ENCODE measurements at regions not wholly inside any gene's neighbourhood (a gene's known extent, or its start where the extent isn't known, plus 50 kb on each side); places are given as distances from the start of the nearest gene placed in this dataset.

DNA sequence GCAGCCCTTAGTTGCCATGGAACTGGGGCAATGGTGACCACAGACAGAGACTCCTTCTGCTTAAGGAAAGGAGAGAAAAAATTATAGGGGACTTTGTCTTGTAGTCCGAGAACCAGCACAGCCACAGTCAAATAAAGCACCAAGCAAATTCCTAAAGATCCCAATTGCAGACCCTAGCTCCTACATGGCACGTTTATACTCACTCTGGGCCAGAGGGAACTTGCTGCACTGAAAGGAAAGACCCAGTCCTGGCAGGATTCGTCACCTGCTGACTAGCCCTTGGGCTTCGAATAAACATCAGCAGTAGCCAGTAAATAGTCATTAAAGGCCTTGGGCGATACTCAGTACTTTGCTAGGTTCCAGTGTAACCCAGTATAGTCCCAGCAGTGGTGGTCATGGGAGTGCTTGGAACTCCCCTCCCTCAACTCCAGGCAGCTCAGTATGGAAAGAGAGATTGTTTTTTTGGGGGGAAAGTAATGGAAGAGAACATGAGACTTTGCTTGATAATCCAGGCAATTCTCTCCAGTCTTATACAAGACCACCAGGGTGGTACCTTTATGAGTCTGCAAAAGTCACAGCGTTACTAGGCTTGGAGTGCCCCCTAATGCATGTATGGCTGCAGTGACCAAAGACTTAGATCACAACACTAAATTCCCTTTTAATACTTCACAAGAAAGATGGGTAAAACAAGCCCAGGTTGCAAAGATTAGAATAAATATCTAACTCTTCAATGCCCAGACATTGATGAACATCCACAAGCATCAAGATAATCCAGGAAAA, 66.4 kb upstream of the AGTR1 start:
- TF ChIP-seq, protein P1, sequence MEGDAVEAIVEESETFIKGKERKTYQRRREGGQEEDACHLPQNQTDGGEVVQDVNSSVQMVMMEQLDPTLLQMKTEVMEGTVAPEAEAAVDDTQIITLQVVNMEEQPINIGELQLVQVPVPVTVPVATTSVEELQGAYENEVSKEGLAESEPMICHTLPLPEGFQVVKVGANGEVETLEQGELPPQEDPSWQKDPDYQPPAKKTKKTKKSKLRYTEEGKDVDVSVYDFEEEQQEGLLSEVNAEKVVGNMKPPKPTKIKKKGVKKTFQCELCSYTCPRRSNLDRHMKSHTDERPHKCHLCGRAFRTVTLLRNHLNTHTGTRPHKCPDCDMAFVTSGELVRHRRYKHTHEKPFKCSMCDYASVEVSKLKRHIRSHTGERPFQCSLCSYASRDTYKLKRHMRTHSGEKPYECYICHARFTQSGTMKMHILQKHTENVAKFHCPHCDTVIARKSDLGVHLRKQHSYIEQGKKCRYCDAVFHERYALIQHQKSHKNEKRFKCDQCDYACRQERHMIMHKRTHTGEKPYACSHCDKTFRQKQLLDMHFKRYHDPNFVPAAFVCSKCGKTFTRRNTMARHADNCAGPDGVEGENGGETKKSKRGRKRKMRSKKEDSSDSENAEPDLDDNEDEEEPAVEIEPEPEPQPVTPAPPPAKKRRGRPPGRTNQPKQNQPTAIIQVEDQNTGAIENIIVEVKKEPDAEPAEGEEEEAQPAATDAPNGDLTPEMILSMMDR (conservative IDR thresholded peaks at IDR 0.05; ENCODE audit: low read depth, low read length) = 0 out of 2 replicates have a peak, but pooled peaks have one; percentile 27
- TF ChIP-seq FOS (IDR thresholded peaks at IDR 0.05; ENCODE audit: low read depth, low read length) = no peak
- TF ChIP-seq POLR2A (IDR thresholded peaks at IDR 0.05; ENCODE audit: low read depth, low read length) = no peak
- TF ChIP-seq MAFK (IDR thresholded peaks at IDR 0.05; ENCODE audit: low read depth, low read length) = no peak
- TF ChIP-seq SMC3 (IDR thresholded peaks at IDR 0.05; ENCODE audit: low read depth, low read length) = no peak
- no peak for TF ChIP-seq MAZ (IDR thresholded peaks at IDR 0.05; ENCODE audit: borderline replicate concordance, low read depth, low read length)
- TF ChIP-seq RAD21 (IDR thresholded peaks at IDR 0.05; ENCODE audit: low read length) = peak; percentile 34; the same call in 1 of the 2 replicates
- TF ChIP-seq BHLHE40 (IDR thresholded peaks at IDR 0.05; ENCODE audit: low read depth, low read length) = no peak
- TF ChIP-seq CEBPB (IDR thresholded peaks at IDR 0.05; ENCODE audit: low read depth, low read length) = no peak
- TF ChIP-seq RFX5 (IDR thresholded peaks at IDR 0.05; ENCODE audit: low read depth, low read length) = no peak

All from IMR-90 (cell line).